ENCODE measurements at regions not wholly inside any gene's neighbourhood (a gene's known extent, or its start where the extent isn't known, plus 50 kb on each side); places are given as distances from the start of the nearest gene placed in this dataset.
"Not testable (repeated sequence)": the region's sequence is repeated elsewhere in the genome, so short reads cannot be mapped to it uniquely, and the experiment has no call there.

GRCh38 chr18:2223849-2224248 lies 347.5 kb downstream of the METTL4 start:
- DNase-seq (ENCODE audit: extremely low spot score, unreplicated experiment), result no peak
- Mint-ChIP-seq H3K4me3 (peak overlapping the region; percentile 71), H3K36me3 (no peaks in the 10 kb centered on the region), H3K27ac (peak overlapping the region; percentile 75), H3K4me1 (ENCODE audit: unreplicated experiment) (peaks cover 4% of the 10 kb centered on the region), H3K27me3 (no peaks in the 10 kb centered on the region), H3K9me3 (no peaks in the 10 kb centered on the region)
- TF ChIP-seq CTCF (conservative IDR thresholded peaks at IDR 0.05), result peak; percentile 80

GRCh38 chr18:2236232-2236631 lies 335.1 kb downstream of the METTL4 start:
- H3K9me3 Mint-ChIP-seq, result no peaks in the 10 kb centered on the region
- H3K4me1 Mint-ChIP-seq (ENCODE audit: unreplicated experiment), result no peaks in the 10 kb centered on the region
- H3K4me3 Mint-ChIP-seq, result no peak overlapping the region
- H3K27me3 Mint-ChIP-seq, result peaks cover 32% of the 10 kb centered on the region
- no peak for TF ChIP-seq CTCF (conservative IDR thresholded peaks at IDR 0.05)
- no peaks in the 10 kb centered on the region for H3K36me3 Mint-ChIP-seq
- no peak overlapping the region for H3K27ac Mint-ChIP-seq
- no peak for DNase-seq (ENCODE audit: extremely low spot score, unreplicated experiment)

GRCh38 chr18:2237706-2238105 lies 333.6 kb downstream of the METTL4 start:
- no peak for DNase-seq (ENCODE audit: extremely low spot score, unreplicated experiment)
- Mint-ChIP-seq H3K4me1 (ENCODE audit: unreplicated experiment) (no peaks in the 10 kb centered on the region), H3K4me3 (no peak overlapping the region), H3K36me3 (no peaks in the 10 kb centered on the region), H3K27me3 (peaks cover 32% of the 10 kb centered on the region), H3K27ac (no peak overlapping the region), H3K9me3 (no peaks in the 10 kb centered on the region)
- TF ChIP-seq CTCF (conservative IDR thresholded peaks at IDR 0.05), result no peak

- no peaks in the 10 kb centered on the region for H3K9me3 Mint-ChIP-seq
- no peak for TF ChIP-seq CTCF (conservative IDR thresholded peaks at IDR 0.05)
- no peaks in the 10 kb centered on the region for H3K4me1 Mint-ChIP-seq (ENCODE audit: unreplicated experiment)
- peaks cover 32% of the 10 kb centered on the region for H3K27me3 Mint-ChIP-seq
- no peak for DNase-seq (ENCODE audit: extremely low spot score, unreplicated experiment)
- no peak overlapping the region for H3K4me3 Mint-ChIP-seq
- no peaks in the 10 kb centered on the region for H3K36me3 Mint-ChIP-seq
- H3K27ac Mint-ChIP-seq, result no peak overlapping the region
Observed at GRCh38 chr18:2240311-2240705, 331.0 kb downstream of the METTL4 start.

- Mint-ChIP-seq H3K36me3 (no peaks in the 10 kb centered on the region), H3K27me3 (peaks cover 5% of the 10 kb centered on the region)
- no peak for TF ChIP-seq CTCF (conservative IDR thresholded peaks at IDR 0.05)
Observed at GRCh38 chr18:2244641-2245040, 326.7 kb downstream of the METTL4 start.

GRCh38 chr18:2247101-2247500 lies 324.2 kb downstream of the METTL4 start:
- H3K27me3 Mint-ChIP-seq; H3K4me3 Mint-ChIP-seq; DNase-seq (ENCODE audit: extremely low spot score, unreplicated experiment); H3K9me3 Mint-ChIP-seq; H3K27ac Mint-ChIP-seq; H3K4me1 Mint-ChIP-seq (ENCODE audit: unreplicated experiment); H3K36me3 Mint-ChIP-seq: not testable (repeated sequence)

More at GRCh38 chr18:2244641-2245040, 326.7 kb downstream of the METTL4 start:
- Mint-ChIP-seq H3K27ac (no peak overlapping the region), H3K4me1 (ENCODE audit: unreplicated experiment) (no peaks in the 10 kb centered on the region), H3K9me3 (no peaks in the 10 kb centered on the region), H3K4me3 (no peak overlapping the region)
- DNase-seq (ENCODE audit: extremely low spot score, unreplicated experiment), result no peak
